GM18909 (cell line): ENCODE measurements at regions not wholly inside any gene's neighbourhood (a gene's known extent, or its start where the extent isn't known, plus 50 kb on each side); places are given as distances from the start of the nearest gene placed in this dataset.
"Not testable (repeated sequence)": the region's sequence is repeated elsewhere in the genome, so short reads cannot be mapped to it uniquely, and the experiment has no call there.

Source experiments
- ATAC-seq: cut with Tn5 transposase; IDR thresholded peaks from one replicate; pipeline ENCODE4 v1.9.1; 2021; ENCODE audit warnings: mild to moderate bottlenecking; ENCODE audit not compliant: unreplicated experiment, poor library complexity

GRCh38 chr2:111461831-111462230, 341.1 kb downstream of the BCL2L11 start:
- ATAC-seq = not testable (repeated sequence)

DNA sequence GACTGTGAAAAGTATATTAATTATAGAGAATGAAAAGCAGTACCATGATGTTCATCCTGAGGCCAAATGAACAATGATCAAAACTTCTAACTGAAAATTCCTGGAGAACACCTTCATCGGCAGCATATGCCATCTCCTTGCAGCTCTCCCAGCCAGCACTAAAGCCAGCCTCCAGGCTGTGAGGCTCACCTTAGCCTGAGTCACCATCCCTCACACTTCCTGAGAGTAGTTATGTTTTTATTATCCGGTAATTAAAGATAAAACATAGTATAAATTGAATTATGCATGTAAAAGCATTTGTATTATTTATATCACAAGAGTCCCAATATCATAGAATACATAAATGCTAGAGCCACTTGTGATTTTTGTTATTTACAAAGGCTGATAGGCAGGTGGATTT, 341.9 kb downstream of the BCL2L11 start:
- ATAC-seq = not testable (repeated sequence)

DNA sequence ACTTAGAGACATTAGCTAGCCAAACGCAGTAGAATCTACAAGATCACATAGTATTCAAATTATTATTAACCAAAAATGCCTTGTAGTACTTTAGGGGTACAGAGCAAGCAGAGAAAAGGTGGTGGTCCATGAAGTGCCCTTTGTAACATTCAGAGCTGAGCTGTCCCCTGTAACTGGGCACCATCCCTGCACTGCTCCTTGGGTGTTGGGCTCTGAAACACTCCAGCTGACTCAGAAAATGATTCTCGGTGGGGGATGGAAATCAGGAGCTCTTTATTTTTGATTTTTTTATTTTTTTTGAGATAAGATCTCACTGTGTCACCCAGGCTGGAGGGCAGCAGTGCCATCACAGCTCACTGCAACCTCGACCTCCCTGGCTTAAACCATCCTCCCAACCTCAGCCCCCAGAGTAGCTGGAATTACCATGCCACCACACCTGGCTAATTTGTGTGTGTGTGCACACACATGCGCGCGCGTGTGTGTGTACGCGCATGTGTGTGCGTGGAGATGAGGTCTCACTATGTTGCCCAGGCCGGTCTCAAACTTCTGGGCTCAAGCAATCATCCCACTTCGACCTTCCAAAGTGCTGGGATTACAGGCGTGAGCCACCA, 342.6 kb downstream of the BCL2L11 start:
- not testable (repeated sequence) for ATAC-seq

GRCh38 chr2:111463956-111464355, 343.2 kb downstream of the BCL2L11 start:
- peak; percentile 95 for ATAC-seq

GRCh38 chr2:111464367-111464766, 343.7 kb downstream of the BCL2L11 start:
- ATAC-seq = not testable (repeated sequence)

- ATAC-seq = not testable (repeated sequence)
Measured at GRCh38 chr2:111465521-111465920, 344.8 kb downstream of the BCL2L11 start.

GRCh38 chr2:111466744-111467143, 346.0 kb downstream of the BCL2L11 start:
- ATAC-seq = not testable (repeated sequence)

DNA sequence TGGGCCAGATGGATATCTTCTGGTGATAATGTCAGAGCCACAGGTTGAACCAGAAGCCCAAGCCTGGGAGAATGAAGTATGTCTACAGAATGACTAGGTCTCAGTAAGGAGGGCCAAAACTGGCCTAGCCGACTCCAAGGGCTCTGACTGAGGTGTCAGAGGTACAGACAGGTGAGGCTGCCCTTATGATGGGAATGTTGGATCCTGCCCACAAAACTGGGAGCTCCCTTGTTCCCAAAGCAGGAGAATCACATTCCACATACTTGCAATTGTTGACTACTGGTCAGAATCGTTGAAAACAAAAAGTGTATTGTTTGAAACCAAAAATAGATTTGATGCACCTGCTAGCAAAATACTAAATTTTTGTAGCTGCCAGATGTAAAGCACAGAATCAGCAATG, 350.2 kb downstream of the BCL2L11 start:
- ATAC-seq = not testable (repeated sequence)

- not testable (repeated sequence) for ATAC-seq
Measured at GRCh38 chr2:111471791-111472530, 351.2 kb downstream of the BCL2L11 start.

- ATAC-seq = not testable (repeated sequence)
Measured at GRCh38 chr2:111472844-111473403, 352.2 kb downstream of the BCL2L11 start.

GRCh38 chr2:111473522-111473921, 352.8 kb downstream of the BCL2L11 start:
- not testable (repeated sequence) for ATAC-seq

- not testable (repeated sequence) for ATAC-seq
Measured at GRCh38 chr2:111474198-111474705, 353.5 kb downstream of the BCL2L11 start.

- ATAC-seq = not testable (repeated sequence)
Measured at GRCh38 chr2:111478335-111478734, 357.6 kb downstream of the BCL2L11 start.

GRCh38 chr2:111478871-111479318, 358.2 kb downstream of the BCL2L11 start:
- ATAC-seq = peak; percentile 37

DNA sequence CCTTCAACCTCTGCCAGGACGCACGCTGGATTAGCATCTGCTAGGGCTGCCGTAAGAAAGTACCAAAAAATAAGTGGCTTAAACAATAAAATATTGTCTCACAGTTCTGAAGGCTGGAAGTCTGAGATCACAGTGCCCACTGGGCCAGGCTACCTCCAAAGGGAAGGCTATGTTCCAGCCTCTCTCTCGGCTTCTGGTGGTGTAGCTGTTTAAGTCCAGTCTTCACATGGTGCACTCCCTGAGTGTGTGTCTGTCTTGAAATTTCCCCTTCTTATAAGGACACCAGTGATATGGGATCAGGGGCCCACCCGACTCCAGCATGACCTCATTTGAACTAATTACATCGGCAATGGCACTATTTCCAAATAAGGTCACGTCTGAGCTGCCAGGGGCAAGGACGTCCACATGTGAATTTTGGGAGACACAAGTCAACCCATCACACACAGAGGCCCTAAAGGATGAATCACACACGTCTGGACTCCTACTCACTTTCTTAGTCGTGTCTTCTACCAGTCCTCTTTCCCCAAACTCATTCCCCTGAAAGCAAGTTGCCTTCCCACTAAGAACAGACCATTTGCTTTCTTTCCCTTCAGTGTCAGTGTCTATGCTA, 359.4 kb downstream of the BCL2L11 start:
- not testable (repeated sequence) for ATAC-seq

DNA sequence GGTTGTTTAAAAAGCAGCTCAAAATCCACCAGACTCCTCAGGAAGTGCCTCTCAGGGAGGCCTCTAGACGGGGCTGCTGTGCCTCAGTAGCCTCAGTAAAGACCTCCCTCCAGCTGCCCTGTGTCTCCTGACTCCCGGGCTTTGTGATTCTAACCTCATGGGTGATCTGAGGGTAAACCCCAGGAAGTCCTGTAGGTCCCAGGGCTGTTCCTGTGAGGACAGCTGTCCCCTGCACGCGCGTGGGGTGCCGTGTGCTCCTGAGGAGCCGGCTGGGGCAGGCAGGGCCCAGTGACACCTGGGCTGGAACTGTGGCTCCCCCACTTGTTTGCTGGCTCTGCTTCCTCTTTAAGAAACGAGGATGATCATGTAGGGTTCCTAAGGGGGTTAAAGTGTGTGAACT, 359.9 kb downstream of the BCL2L11 start:
- not testable (repeated sequence) for ATAC-seq

DNA sequence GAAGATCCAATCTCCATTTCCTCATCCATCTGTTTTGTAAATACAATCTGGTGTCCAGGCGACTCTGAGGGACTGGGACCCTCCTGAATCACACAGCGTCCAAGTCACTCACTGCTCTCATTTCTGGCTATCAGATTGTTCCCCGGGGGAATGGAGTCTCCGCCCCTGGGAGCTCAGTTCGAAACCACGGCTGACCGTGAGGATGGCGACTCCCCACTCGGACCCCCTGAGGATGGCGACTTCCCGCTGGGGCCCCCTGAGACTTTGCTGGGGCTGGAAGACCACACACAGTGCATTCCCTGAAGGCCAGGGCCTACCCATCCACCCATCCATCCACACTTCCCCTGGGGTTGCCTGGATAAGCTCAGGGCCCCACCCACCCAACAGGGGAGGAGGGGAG, 360.5 kb downstream of the BCL2L11 start:
- ATAC-seq = not testable (repeated sequence)

- peak; percentile 79 for ATAC-seq
Measured at GRCh38 chr2:111482987-111483679, 362.4 kb downstream of the BCL2L11 start.

DNA sequence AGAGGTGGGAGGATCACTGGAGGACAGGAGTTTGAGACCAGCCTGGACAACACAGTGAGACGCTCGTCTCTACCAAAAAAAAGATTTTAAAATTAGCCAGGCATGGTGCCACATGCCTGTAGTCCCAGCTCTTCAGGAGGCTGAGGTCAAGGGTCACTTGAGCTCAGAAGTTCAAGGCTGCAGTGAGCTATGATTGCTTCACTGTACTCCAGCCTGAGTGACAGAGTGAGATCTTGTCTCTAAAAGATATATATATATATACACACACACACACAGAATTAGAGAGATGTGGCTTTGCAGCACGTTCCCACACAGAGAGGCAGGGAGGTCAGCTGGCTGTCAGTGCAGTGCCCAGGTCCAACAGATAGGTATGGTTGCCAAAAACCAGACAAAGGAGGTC, 363.4 kb downstream of the BCL2L11 start:
- not testable (repeated sequence) for ATAC-seq

DNA sequence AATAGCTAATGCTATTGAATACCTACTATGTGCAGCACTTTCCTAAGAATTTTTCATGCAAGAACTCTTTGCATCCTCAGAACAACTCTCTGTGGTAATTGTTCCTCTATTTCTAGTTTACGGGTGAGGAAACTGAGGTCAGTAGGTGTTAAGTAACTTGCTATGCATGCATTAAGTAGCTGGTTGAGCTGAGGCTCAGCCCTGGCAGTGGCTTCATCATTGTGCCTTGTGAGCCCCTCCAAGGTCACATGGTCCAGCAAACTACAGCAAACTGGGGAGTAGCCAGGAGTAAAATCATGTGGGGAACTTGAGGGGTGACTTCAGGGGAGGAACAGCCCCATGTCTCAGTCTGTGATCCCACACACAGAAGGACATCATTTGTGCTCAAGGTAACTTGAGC, 365.2 kb downstream of the BCL2L11 start:
- ATAC-seq = not testable (repeated sequence)
